GM21381 (cell line): ENCODE measurements at regions not wholly inside any gene's neighbourhood (a gene's known extent, or its start where the extent isn't known, plus 50 kb on each side); places are given as distances from the start of the nearest gene placed in this dataset.

ENCODE experiments used
- ATAC-seq: cut with Tn5 transposase; IDR thresholded peaks from one replicate; pipeline ENCODE4 v1.9.1; 2021; ENCODE audit warnings: mild to moderate bottlenecking, moderate library complexity; ENCODE audit not compliant: unreplicated experiment

GRCh38 chr12:124517260-124518050 is 50.0 kb downstream of the NCOR2 start:
- ATAC-seq: no peak

DNA sequence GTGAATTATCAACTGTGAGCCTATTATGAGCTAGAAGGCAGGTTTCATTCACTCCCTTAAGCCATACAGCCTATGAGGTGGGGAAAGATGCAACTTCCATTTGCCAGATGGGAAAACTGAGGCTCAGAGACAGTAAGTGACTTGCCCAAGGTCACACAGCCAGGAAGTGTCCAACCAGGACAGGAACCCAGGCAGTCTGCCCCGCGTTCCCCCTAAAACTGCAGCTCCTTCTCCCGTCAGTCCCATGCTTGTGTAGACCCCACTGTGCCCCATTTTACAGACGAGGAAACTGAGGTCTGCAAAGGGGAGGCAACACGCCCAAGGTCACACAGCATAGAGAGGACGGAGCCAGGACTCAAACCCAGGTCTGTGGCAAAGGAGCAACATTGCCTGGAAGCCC is 50.6 kb downstream of the NCOR2 start:
- ATAC-seq: no peak

DNA sequence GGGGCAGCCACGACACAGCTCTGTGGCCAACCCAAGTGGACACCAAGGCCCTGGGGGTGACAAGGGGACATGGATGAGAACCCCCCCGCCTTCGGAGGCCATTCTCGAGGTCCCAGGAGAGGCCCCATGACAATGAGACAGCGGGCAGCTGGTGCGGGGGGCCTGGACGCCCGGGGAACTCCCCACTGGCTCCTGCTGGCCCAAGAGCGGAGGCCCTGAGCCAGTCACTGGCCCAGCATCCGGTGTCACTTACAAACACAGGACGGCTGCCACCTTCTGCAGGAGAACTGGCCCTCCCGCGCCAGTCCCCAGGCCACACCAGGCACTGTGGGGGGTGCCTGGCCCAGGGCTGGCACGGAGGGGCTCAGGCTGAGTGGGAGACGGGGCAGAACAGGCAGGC is 51.4 kb downstream of the NCOR2 start:
- ATAC-seq: no peak

DNA sequence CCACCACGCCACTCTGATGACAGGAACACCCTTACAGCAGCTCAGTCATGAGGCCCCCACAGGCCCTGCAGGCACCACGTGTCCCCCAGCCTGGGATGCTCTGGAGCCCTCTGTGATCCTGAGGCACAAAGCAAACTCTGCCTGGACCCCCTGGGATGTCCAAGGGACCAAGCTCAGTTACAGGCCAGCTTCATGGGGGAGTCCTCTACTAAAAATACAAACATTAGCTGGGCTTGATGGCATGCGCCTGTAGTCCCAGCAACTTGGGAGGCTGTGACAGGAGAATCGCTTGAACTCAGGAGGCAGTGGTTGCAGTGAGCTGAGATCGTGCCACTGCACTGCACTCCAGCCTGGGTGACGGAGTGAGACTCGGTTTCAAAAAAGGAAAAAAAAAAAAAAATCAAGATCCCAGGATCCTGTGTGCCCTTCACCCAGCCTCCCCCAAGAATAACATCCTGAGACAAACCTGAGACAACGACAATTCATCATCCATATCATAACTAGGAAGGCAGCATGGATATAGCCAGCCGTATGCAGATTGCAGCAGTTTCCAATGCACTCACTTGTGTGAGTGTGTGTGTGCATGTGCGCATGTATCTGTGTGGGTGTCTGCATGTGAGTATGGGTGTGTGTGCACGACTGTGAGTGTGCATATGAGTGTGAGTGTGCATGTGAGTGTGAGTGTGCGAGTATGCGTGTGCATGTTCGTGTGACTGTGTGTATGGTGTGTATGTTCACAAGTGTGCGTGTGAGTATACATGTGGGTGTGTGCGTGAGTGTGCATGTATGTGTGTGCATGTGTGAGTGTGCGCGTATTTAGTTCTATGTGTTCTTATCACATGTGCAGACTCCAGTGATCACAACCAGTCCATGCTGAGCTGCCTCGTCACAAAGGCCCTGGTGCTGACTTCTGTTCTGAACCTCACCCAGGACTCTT is 52.1 kb downstream of the NCOR2 start:
- ATAC-seq: no peak

DNA sequence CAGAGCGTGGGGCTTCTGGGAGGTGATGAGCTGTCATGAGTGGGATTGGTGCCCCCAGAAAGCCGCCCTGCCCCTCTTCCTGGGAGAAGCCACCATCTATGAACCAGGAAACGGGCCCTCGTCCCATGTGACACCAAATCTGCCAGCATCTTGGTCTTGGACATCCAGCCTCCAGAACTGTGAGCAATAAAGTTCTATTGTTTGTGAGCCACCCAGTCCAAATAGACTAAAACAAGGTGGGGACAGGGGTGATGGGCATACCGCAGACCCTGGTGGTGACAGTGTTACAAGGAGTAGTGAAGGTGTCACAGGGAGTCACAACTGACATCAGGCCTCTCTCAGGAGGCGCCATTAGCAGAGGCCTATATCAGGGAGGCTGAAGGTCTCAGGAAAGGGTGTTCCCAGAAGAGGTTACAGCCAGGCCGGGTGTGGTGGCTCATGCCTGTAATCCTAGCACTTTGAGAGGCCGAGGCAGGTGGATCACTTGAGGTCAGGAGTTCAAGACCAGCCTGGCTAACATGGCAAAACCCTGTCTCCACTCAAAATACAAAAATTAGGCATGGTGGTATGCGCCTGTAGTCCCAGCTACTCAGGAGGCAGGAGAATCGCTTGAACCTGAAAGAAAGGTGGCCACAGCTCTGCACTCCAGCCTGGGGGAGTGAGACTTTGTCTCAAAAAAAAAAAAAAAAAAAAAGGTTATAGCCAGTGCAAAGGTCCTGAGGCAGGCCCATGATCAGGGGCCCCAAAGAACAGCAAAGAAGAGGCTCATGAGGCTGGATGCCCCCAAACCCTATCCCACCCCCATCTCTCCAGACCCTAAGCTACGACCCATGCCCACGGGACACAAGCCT is 53.0 kb downstream of the NCOR2 start:
- no peak for ATAC-seq

DNA sequence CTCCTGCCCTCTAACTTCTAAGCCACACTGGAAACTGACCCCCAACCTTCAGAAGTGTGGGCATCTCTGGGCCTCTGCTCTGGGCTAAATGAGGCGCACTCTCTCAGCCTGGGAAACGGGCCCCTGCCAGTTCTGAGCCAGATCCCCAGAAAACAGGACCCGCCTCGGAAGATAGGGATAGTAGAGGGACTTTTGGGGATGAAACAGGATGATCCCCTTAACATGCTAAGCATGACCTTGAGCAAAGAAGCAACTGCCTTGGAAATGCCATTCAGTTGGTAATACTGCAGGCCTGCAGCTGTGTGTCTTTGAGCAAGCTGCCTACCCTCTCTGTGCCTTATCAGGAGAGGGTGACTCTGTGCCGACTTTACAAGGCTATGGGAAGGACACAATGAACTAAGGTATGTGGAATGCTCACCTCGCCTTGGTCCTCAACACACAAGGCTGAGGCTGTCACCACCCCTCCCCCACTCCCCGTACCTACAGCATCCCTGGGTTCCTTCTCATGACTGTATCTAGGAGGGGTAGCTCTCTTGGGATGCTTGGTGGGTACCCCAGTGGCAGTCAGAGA is 54.0 kb downstream of the NCOR2 start:
- no peak for ATAC-seq

GRCh38 chr12:124512667-124513296 is 54.6 kb downstream of the NCOR2 start:
- ATAC-seq: no peak

DNA sequence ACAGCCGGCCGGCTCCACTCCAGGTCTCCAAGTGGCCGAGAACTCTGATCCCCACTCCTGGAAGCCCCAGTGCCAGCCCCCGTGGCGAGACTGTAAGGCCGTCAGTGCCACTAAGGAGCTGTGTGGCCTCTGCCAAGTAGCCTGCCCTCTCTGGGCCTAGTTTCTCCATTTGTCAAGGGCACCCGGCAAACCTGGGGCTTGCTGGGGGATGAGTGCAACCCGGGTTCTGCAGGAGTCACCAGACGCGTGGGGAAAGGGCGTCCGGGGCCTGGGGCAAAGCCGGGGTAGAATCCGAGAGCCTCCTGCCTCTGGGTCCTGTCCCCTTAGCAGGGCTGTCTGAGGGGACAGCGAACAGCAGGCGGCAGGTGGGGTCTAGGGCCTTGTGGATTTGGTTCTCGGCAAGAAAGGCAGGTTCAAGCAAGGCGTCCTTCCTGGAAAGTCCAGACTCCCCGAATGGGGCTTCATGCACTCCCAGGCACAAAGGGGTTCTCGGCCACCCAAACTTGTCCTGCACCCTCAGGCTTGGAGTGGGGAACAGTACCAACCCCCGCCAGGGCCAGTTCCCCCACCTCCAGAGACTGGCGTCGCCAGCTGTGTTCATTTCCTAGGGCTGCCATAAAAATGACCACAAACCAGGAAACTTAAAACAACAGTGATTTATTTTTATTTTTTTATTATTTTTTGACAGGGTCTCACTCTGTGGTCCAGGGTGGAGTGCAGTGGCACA is 56.0 kb downstream of the NCOR2 start:
- ATAC-seq: no peak

GRCh38 chr12:124510301-124510970 is 57.0 kb downstream of the NCOR2 start:
- no peak for ATAC-seq

DNA sequence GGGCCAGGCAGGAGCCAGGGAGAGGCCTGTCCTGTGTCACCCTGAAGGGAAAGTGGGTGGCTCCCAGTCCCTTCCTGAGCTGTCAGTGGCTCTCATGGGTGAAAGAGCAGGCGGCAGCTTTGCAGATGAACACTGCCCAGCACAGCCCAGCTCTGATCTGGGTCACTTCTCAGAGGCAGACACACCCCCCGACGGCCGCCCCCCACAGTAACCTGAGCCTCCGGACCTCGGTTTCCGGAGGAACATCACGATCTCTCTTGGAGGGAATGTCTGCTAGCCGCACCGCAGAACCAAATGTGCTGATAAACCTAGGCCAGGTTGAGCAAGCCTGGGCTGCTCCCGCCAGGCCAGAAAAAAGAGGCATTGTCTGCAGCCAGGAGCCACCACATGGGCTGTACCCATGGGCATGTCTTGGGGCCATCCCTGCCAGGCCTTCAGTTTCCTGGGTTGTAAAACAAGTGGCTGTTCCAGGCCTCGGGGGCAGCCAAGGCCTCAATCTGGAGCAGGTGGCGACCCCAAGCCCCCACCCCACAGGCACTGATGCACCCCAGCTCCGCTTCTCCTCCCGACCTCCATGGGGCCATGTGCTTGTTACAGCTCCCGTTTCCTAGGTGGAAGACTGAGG is 57.6 kb downstream of the NCOR2 start:
- ATAC-seq: no peak

DNA sequence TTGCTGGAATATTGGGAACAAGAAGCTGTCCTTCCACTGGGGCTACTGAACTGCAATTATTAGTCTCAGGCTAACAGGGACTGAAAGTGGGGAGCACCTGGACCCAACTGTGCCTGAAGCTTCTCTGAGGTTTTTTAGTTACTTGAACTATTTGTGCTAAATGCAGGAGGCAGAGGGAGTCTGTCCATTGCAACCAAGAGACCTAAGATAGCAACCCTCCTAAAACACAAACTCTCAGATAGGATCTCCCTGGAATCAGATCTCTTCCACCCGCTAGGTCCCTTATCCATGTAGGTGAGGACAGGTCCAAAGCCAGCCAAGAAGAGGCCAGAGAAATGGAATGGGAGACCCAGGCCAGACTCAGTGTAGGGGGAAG is 58.1 kb downstream of the NCOR2 start:
- no peak for ATAC-seq

GRCh38 chr12:124508381-124509079 is 58.9 kb downstream of the NCOR2 start:
- ATAC-seq: no peak

DNA sequence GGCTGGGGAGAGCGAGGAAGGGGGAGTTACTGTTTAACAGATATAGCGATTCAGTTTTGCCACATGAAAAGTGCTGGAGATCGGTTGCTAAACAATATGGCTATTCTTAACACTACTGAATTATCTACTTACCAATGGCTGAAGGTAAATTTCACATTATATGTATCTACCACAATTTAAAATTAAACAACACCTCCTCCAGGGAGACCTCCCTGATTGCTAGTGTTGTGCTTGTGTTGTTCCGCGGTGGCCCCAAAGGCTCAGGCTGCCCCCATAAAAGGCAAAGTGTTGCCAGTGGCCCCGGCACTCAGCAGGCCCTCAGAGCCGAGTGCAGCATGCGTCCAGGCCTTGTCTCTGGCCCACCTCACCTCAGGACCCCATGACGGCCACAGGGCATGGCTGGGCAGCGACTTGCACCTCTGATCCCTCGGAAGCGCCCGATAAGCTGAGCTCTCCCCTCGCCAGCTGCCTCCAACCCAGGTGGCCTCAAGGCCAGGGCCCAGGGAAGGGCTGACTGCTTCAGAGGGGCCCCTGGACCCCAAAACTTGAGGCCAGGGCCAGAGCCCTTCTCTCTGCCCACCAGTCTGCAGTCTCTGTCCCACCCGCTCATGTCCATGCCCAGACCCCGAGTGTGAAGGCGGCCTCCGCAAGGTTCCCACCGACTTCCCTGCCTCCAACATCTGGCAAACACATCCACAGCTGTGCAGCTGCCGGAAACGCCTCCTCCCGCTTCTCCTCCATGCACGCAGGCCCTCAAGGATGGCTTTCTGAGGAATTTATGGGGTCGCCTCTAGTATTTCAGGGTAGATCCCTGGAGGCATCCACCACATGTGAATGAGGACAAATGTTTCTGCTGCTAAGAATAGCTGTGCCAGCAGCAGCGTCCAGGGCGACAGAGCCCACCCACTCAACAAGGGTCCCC is 60.0 kb downstream of the NCOR2 start:
- ATAC-seq: no peak

GRCh38 chr12:124506832-124507153 is 60.6 kb downstream of the NCOR2 start:
- ATAC-seq: no peak

GRCh38 chr12:124506145-124506831 is 61.1 kb downstream of the NCOR2 start:
- ATAC-seq: no peak

- ATAC-seq: no peak
These were observed 62.2 kb downstream of the NCOR2 start for GRCh38 chr12:124505001-124505818.
